ENCODE measurements at regions not wholly inside any gene's neighbourhood (a gene's known extent, or its start where the extent isn't known, plus 50 kb on each side); places are given as distances from the start of the nearest gene placed in this dataset.

DNA sequence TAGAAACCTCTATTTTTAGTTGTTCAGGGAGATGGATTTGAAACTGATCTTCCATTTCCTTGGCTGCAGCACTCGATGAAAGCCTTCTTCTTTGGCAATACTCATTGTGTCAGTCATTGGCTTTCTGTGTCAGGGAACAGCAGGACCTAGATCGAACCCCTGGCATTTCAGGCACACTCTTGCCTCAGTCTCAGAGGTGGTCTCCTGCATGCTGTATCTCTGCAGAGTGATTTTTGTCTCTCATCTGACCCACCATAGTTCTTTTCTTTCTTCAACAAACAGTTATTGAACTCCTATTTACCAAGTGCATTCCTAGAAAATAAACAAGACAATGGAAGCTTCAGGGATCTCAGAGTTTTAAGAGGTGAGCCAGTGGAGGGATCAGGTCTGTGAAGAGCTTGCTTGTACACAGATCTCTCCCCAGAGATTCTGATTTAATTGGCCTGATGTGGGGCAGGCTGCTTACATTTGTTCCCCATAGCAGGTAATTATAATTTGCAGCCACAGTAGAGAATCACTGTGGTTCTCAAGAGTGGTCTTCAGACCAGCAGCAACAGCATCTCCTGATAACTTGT lies 473.1 kb upstream of the TCF4 start (continued):
- TF ChIP-seq, protein P1, sequence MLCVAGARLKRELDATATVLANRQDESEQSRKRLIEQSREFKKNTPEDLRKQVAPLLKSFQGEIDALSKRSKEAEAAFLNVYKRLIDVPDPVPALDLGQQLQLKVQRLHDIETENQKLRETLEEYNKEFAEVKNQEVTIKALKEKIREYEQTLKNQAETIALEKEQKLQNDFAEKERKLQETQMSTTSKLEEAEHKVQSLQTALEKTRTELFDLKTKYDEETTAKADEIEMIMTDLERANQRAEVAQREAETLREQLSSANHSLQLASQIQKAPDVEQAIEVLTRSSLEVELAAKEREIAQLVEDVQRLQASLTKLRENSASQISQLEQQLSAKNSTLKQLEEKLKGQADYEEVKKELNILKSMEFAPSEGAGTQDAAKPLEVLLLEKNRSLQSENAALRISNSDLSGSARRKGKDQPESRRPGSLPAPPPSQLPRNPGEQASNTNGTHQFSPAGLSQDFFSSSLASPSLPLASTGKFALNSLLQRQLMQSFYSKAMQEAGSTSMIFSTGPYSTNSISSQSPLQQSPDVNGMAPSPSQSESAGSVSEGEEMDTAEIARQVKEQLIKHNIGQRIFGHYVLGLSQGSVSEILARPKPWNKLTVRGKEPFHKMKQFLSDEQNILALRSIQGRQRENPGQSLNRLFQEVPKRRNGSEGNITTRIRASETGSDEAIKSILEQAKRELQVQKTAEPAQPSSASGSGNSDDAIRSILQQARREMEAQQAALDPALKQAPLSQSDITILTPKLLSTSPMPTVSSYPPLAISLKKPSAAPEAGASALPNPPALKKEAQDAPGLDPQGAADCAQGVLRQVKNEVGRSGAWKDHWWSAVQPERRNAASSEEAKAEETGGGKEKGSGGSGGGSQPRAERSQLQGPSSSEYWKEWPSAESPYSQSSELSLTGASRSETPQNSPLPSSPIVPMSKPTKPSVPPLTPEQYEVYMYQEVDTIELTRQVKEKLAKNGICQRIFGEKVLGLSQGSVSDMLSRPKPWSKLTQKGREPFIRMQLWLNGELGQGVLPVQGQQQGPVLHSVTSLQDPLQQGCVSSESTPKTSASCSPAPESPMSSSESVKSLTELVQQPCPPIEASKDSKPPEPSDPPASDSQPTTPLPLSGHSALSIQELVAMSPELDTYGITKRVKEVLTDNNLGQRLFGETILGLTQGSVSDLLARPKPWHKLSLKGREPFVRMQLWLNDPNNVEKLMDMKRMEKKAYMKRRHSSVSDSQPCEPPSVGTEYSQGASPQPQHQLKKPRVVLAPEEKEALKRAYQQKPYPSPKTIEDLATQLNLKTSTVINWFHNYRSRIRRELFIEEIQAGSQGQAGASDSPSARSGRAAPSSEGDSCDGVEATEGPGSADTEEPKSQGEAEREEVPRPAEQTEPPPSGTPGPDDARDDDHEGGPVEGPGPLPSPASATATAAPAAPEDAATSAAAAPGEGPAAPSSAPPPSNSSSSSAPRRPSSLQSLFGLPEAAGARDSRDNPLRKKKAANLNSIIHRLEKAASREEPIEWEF (IDR thresholded peaks at IDR 0.05; ENCODE audit: insufficient replicate concordance, low read depth, low read length): no peak
- TF ChIP-seq JUNB (IDR thresholded peaks at IDR 0.05) (no peak), EED (IDR thresholded peaks at IDR 0.05; ENCODE audit: low read depth) (no peak), MEF2B (IDR thresholded peaks at IDR 0.05; ENCODE audit: partially characterized antibody, poor library complexity, severe bottlenecking) (no peak), CREB1 (IDR thresholded peaks at IDR 0.05; ENCODE audit: low read depth) (no peak), RCOR1 (conservative IDR thresholded peaks at IDR 0.05; ENCODE audit: low read depth, low read length) (no peak), IKZF1 (conservative IDR thresholded peaks at IDR 0.05) (no peak), FOS (IDR thresholded peaks at IDR 0.05; ENCODE audit: borderline replicate concordance, extremely low read depth, insufficient read length) (no peak), NFIC (IDR thresholded peaks at IDR 0.05; ENCODE audit: low read depth, low read length) (no peak)
- TF ChIP-seq, protein P2, sequence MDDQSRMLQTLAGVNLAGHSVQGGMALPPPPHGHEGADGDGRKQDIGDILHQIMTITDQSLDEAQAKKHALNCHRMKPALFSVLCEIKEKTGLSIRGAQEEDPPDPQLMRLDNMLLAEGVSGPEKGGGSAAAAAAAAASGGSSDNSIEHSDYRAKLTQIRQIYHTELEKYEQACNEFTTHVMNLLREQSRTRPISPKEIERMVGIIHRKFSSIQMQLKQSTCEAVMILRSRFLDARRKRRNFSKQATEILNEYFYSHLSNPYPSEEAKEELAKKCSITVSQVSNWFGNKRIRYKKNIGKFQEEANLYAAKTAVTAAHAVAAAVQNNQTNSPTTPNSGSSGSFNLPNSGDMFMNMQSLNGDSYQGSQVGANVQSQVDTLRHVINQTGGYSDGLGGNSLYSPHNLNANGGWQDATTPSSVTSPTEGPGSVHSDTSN (IDR thresholded peaks at IDR 0.05; ENCODE audit: insufficient replicate concordance, low read depth, low read length): no peak
